ENCODE measurements at regions not wholly inside any gene's neighbourhood (a gene's known extent, or its start where the extent isn't known, plus 50 kb on each side); places are given as distances from the start of the nearest gene placed in this dataset.
"Not testable (repeated sequence)": the region's sequence is repeated elsewhere in the genome, so short reads cannot be mapped to it uniquely, and the experiment has no call there.

DNA sequence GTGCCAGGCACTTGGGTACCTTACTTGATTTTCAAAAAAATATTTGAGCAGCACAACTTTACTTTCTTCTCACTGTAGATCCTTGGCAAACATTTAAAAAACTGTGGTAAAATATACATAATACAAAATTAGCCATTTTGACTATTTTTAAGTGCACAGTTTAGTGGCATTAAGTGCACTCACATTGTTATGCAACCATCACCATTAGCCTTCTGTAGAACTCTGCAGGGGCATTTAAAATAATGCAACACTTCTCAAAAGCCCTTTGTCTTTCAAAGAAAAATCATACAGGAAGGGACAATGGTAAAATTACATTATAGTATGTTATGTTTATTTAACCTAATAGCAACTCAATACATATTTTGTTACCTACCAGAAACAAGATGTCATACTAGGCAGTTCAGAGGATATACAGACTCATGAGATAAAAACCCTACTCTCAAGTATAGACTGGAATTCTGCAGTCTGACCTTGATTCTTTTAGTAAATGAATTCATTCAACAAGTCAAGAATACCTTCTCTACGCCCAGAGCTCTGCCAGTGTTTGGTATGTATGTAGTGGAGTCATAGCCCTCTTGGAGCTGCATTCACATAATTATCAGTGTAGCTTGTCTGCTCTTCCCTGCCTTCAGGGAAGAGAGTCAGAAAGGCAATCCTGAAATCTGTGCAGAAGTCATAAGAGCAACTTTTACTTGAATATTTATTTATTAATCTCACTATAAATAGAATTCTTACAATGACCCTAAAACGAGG is 74.0 kb upstream of the ARRDC3 start:
- H3K27me3 ChIP-seq: no peaks in the 10 kb centered on the region
- intact Hi-C loops (cut with DNase I): no loop called here
- 48 to 55% methylated on average over 2 of the region's 2 CpGs for WGBS, 2 donors

GRCh38 chr5:91449083-91449482 is 66.0 kb upstream of the ARRDC3 start:
- Histone ChIP-seq H3K27ac (no peak overlapping the region), H3K9me3 (no peaks in the 10 kb centered on the region), H3K36me3 (no peaks in the 10 kb centered on the region), H3K4me1 (no peaks in the 10 kb centered on the region), H3K27me3 (no peaks in the 10 kb centered on the region), H3K4me3 (no peak overlapping the region)
- intact Hi-C loops (cut with DNase I): no loop called here
- DNase-seq: no peak
- no peak for TF ChIP-seq POLR2A (IDR thresholded peaks at IDR 0.05)
- TF ChIP-seq, protein P1, sequence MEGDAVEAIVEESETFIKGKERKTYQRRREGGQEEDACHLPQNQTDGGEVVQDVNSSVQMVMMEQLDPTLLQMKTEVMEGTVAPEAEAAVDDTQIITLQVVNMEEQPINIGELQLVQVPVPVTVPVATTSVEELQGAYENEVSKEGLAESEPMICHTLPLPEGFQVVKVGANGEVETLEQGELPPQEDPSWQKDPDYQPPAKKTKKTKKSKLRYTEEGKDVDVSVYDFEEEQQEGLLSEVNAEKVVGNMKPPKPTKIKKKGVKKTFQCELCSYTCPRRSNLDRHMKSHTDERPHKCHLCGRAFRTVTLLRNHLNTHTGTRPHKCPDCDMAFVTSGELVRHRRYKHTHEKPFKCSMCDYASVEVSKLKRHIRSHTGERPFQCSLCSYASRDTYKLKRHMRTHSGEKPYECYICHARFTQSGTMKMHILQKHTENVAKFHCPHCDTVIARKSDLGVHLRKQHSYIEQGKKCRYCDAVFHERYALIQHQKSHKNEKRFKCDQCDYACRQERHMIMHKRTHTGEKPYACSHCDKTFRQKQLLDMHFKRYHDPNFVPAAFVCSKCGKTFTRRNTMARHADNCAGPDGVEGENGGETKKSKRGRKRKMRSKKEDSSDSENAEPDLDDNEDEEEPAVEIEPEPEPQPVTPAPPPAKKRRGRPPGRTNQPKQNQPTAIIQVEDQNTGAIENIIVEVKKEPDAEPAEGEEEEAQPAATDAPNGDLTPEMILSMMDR (IDR thresholded peaks at IDR 0.05): no peak
- 88 to 93% methylated on average over 1 of the region's 1 CpG for WGBS, 2 donors

More for the DNA sequence above, 74.0 kb upstream of the ARRDC3 start:
- Histone ChIP-seq H3K36me3 (no peaks in the 10 kb centered on the region), H3K9me3 (no peaks in the 10 kb centered on the region), H3K27ac (no peak overlapping the region), H3K4me1 (no peaks in the 10 kb centered on the region), H3K4me3 (no peak overlapping the region)
- TF ChIP-seq POLR2A (IDR thresholded peaks at IDR 0.05): no peak
- TF ChIP-seq, protein P1 (IDR thresholded peaks at IDR 0.05): no peak
- no peak for DNase-seq

- WGBS, 2 donors: 93 to 94% methylated on average over 2 of the region's 2 CpGs
- H3K36me3 ChIP-seq; H3K4me1 ChIP-seq; H3K4me3 ChIP-seq; H3K27ac ChIP-seq; H3K27me3 ChIP-seq; intact Hi-C loops (cut with DNase I); DNase-seq; H3K9me3 ChIP-seq: not testable (repeated sequence)
These were observed 65.0 kb upstream of the ARRDC3 start for GRCh38 chr5:91448079-91448478.

- H3K4me3 ChIP-seq; DNase-seq; intact Hi-C loops (cut with DNase I): not testable (repeated sequence)
These were observed 63.8 kb upstream of the ARRDC3 start for GRCh38 chr5:91446880-91447279.

DNA sequence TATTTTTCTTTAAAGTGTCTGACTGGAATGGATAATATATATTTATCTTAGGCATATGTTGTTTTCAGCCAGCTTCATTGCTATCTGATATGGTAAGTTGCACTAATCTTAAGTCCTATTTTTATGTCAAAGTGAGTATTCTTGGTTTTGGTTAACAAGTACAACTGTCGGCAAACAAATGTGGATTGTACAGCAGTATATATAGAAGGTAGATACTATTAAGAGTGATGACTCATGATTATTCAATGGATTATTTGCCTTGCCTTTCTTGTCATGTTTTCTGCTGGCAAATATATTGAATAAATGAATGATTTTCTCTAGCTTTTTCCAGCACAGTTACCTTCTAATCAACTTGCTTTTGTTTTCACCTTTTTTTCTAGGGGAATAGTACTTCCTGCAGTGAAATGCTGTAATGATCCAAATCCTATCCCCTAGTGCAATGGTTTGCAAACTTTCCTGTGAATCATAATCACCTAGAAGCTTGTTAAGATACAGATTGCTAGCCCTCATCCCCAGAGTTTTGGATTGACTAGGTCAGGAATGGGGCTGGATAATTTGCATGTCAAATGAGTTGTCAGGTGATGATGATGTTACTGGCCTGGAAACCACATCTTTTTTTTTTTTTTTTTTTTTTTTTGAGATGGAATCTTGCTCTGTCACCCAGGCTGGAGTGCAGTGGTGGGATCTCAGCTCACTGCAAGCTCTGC is 60.8 kb upstream of the ARRDC3 start:
- intact Hi-C loops (cut with DNase I): no loop called here
- Histone ChIP-seq H3K36me3 (no peaks in the 10 kb centered on the region), H3K4me1 (no peaks in the 10 kb centered on the region), H3K9me3 (no peaks in the 10 kb centered on the region), H3K27ac (no peak overlapping the region), H3K4me3 (no peak overlapping the region), H3K27me3 (no peaks in the 10 kb centered on the region)
- DNase-seq: no peak
- WGBS, 2 donors: 36 to 47% methylated on average over 1 of the region's 1 CpG
- TF ChIP-seq, protein P1 (IDR thresholded peaks at IDR 0.05): no peak
- TF ChIP-seq POLR2A (IDR thresholded peaks at IDR 0.05): no peak

More at GRCh38 chr5:91446880-91447279, 63.8 kb upstream of the ARRDC3 start:
- not testable (repeated sequence) for H3K4me1 ChIP-seq, H3K27me3 ChIP-seq, H3K9me3 ChIP-seq, H3K36me3 ChIP-seq, H3K27ac ChIP-seq
- 57 to 75% methylated on average over 1 to 3 of the region's 3 CpGs for WGBS, 2 donors

DNA sequence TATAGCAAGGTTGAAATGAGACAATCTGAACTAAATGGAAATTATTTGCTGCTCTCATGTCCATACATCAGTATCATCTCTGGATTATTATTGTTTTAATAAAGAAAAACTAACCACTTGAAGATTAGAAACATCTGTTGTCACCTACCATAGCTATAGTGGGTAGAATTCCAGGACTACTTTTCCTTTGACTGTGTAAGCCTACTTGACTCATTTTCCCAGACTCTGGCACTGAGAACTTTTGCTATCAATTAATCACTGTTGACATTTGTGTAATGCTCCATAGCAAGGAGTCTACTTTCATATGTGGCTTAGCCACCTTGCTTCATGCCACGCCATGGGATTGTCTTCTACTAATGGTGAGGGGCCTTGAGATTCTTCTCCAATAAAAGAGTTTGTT is 59.9 kb upstream of the ARRDC3 start:
- intact Hi-C loops (cut with DNase I): no loop called here
- DNase-seq: no peak
- 86 to 91% methylated on average over 1 of the region's 1 CpG for WGBS, 2 donors

More for the DNA sequence above, 59.9 kb upstream of the ARRDC3 start:
- H3K9me3 ChIP-seq: no peaks in the 10 kb centered on the region
- TF ChIP-seq POLR2A (IDR thresholded peaks at IDR 0.05): no peak
- TF ChIP-seq, protein P1 (IDR thresholded peaks at IDR 0.05): no peak
- H3K27ac ChIP-seq: no peak overlapping the region
- no peaks in the 10 kb centered on the region for H3K27me3 ChIP-seq
- H3K36me3 ChIP-seq: no peaks in the 10 kb centered on the region
- no peaks in the 10 kb centered on the region for H3K4me1 ChIP-seq
- no peak overlapping the region for H3K4me3 ChIP-seq
